PC-9 (cell line): ENCODE measurements at regions not wholly inside any gene's neighbourhood (a gene's known extent, or its start where the extent isn't known, plus 50 kb on each side); places are given as distances from the start of the nearest gene placed in this dataset.

Experiments used
- CTCF ChIP-seq: fragments of 200-600 bp; sonication (generic); conservative IDR thresholded peaks from 2 replicates; pipeline ENCODE4 v1.6.1; 2017; ENCODE audit warnings: mixed run types, antibody characterized with exemption, mild to moderate bottlenecking, moderate library complexity
- EZH2 ChIP-seq: fragments of 200-600 bp; sonication (generic); IDR thresholded peaks from 2 replicates; pipeline ENCODE4 v1.8.0; 2017; ENCODE audit warnings: antibody characterized with exemption, low read depth

GRCh38 chr12:131311764-131312163, 358.1 kb downstream of the ADGRD1 start:
- no peak for TF ChIP-seq EZH2
- TF ChIP-seq CTCF: no peak
